ENCODE measurements at regions not wholly inside any gene's neighbourhood (a gene's known extent, or its start where the extent isn't known, plus 50 kb on each side); places are given as distances from the start of the nearest gene placed in this dataset.

DNA sequence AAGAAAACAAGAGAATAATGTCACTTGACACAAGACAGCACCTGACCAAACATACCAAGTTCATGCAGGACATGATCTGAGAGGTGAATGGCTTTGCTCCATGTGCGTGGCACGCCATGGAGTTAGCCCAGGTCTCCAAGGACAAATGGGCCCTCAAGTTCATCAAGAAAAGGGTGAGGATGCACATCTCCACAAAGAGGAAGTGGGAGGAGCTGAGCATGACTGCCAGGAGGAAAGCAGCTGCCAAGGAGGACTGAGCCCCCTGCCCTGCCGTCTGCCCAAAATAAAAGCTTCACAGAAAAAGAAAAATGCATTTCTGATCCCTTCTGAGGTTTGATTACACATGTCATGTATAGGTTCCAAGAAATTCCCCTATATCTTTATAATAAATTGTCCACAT, 82.0 kb upstream of the TSHZ2 start:
- no peak for DNase-seq (ENCODE audit: low spot score)
- Mint-ChIP-seq H3K4me3 (no peak overlapping the region), H3K27me3 (ENCODE audit: insufficient read depth) (peaks cover 14% of the 10 kb centered on the region), H3K27ac (no peak overlapping the region), H3K36me3 (ENCODE audit: low read depth) (no peaks in the 10 kb centered on the region), H3K9me3 (peaks cover 4% of the 10 kb centered on the region), H3K4me1 (ENCODE audit: low read depth) (no peaks in the 10 kb centered on the region)
- intact Hi-C loops (cut with micrococcal nuclease), result no loop called here

DNA sequence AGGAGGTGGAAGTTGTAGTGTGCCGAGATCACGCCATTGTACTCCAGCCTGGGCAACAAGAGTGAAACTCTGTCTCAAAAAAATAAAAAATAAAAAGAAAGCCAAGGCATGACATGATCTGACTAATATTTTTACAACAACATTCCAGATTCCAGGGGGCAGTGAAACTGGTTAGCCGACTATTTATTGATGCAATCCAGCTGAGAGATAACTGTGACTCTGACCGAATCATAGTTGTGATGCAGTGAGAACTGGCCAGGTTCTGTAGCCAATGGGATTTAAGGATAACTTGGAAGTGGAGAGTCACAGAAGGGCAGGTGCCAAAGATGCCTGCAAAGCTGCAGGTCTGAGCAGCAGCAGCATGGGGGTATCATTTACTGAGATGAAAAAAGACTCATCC, 82.9 kb upstream of the TSHZ2 start:
- intact Hi-C loops (cut with micrococcal nuclease), result no loop called here
- H3K4me3 Mint-ChIP-seq, result no peak overlapping the region
- peaks cover 12% of the 10 kb centered on the region for H3K27me3 Mint-ChIP-seq (ENCODE audit: insufficient read depth)
- H3K9me3 Mint-ChIP-seq, result peaks cover 4% of the 10 kb centered on the region
- H3K36me3 Mint-ChIP-seq (ENCODE audit: low read depth), result no peaks in the 10 kb centered on the region
- H3K27ac Mint-ChIP-seq, result no peak overlapping the region
- no peak for DNase-seq (ENCODE audit: low spot score)
- no peaks in the 10 kb centered on the region for H3K4me1 Mint-ChIP-seq (ENCODE audit: low read depth)

DNA sequence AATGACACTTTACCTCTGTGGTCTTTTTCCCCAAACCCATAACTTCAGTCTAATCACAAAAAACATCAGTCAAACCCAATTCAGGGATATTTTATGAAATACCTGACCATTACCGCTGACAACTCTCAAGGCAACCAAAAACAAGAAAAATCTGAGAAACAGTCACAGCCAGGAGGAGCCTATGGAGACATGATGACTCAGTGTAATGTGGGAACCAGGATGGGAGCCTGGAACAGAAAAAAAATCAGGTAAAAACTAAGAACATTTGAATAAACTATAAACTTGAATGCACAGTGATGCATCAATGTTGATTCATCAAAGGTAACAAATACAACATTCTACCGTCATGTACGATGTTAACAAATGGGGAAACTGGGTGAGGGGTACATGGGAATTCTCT, 84.1 kb upstream of the TSHZ2 start:
- DNase-seq (ENCODE audit: low spot score), result no peak

DNA sequence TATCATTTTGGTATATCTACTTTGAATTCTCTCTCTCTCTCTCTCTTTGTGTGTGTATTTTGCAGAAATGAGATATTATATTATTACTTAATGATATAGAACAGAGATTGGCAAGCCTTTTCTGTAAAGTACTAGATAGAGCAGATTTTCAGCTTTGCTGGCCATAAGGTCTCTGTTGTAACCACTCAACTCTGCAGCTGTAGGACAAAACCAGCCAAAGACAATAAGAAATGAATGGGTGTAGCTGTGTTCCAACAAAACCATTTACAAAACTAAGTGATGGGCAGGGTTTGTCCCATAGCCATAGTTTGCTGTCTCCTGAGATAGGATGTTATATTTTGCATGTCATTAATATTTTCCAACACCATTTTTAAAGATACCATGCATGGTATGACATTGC, 91.2 kb upstream of the TSHZ2 start:
- Mint-ChIP-seq H3K4me1 (ENCODE audit: low read depth) (no peaks in the 10 kb centered on the region), H3K27ac (no peak overlapping the region), H3K27me3 (ENCODE audit: insufficient read depth) (peaks cover 4% of the 10 kb centered on the region), H3K4me3 (no peak overlapping the region), H3K9me3 (peaks cover 5% of the 10 kb centered on the region), H3K36me3 (ENCODE audit: low read depth) (no peaks in the 10 kb centered on the region)
- intact Hi-C loops (cut with micrococcal nuclease), result no loop called here
- no peak for DNase-seq (ENCODE audit: low spot score)

More for the DNA sequence above, 84.1 kb upstream of the TSHZ2 start:
- Mint-ChIP-seq H3K27ac (no peak overlapping the region), H3K9me3 (peaks cover 4% of the 10 kb centered on the region), H3K4me1 (ENCODE audit: low read depth) (no peaks in the 10 kb centered on the region), H3K27me3 (ENCODE audit: insufficient read depth) (peaks cover 12% of the 10 kb centered on the region), H3K36me3 (ENCODE audit: low read depth) (no peaks in the 10 kb centered on the region), H3K4me3 (no peak overlapping the region)
- intact Hi-C loops (cut with micrococcal nuclease), result no loop called here

DNA sequence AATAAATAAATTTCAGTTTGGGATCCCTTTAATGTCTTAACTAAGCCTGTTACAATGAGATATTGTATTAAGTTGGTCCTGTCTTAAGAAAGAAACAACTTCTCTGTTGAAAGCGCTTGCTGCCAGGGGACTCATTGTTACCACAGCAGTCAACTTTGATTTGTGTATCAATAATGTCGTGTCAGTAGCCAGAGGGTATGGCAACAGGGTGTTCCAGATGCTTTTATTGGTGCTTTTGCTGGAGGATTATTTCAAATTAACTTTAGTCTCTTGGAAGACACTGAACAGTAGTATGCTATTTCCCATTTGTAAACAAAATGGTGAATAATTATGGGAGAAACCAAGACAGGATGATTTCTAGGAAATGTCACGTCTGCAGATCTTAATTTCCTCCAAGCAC, 91.9 kb upstream of the TSHZ2 start:
- Mint-ChIP-seq H3K27ac (no peak overlapping the region), H3K27me3 (ENCODE audit: insufficient read depth) (peaks cover 4% of the 10 kb centered on the region), H3K4me1 (ENCODE audit: low read depth) (no peaks in the 10 kb centered on the region), H3K9me3 (peaks cover 5% of the 10 kb centered on the region), H3K36me3 (ENCODE audit: low read depth) (no peaks in the 10 kb centered on the region), H3K4me3 (no peak overlapping the region)
- intact Hi-C loops (cut with micrococcal nuclease), result no loop called here
- no peak for DNase-seq (ENCODE audit: low spot score)

DNA sequence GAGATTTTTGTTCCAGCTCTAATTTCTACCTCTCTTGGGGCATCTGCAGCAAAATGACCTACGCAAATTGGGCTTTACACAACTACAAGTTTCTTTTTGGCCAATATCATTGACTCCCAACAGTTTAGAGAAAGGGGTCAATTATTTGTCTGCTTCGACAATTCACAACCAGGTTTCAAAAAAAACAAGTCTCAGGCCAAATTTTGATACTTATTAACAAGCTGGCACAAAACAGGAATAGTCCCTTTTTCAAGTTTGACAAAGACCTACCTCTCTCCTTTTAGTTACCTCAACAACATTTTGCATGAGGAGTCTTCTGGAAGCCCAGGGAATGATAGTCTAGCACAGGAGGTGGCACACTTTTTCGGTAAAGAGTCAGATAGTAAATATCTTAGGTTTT, 97.9 kb upstream of the TSHZ2 start:
- Mint-ChIP-seq H3K4me3 (no peak overlapping the region), H3K4me1 (ENCODE audit: low read depth) (peaks cover 11% of the 10 kb centered on the region), H3K27me3 (ENCODE audit: insufficient read depth) (no peaks in the 10 kb centered on the region), H3K9me3 (no peaks in the 10 kb centered on the region), H3K36me3 (ENCODE audit: low read depth) (no peaks in the 10 kb centered on the region), H3K27ac (no peak overlapping the region)
- intact Hi-C loops (cut with micrococcal nuclease), result no loop called here
- no peak for DNase-seq (ENCODE audit: low spot score)

DNA sequence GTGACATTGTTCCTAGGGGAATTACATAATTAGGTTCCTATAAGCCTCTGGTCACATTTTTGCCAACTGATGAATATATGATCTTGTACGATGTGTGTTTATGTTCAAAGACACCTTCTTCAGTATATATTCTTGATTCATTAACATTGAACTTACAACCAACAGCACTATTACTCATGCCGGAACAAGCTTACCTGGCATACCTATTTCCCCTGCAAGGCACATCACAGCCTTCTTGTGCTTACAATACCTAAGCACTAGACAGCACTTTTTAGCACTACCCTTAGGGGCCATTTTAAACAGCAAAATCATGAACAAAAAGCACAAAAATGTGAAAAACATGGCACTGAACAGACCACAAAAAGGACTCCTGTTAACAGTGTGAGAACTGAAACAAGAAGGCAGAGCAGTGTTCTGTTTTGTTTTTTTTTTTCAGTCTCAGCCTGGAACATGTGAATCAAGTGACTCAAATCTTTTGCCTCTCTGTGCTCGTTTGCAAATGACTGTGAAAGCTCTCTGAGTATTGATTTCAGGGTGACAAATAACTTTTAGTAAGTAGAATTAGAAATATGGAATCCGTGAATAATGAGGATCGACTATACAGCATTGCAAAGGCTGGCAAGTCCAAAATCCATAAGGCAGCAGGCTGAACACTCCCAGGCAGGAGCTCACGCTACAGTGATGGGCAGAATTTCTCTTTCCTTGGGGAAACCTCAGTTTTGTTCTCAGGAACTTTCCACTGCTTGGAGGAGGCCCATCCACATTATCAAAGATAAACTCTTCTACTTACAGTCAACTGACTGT, 102.3 kb upstream of the TSHZ2 start:
- H3K27ac Mint-ChIP-seq, result no peak overlapping the region
- no peak for DNase-seq (ENCODE audit: low spot score)
- no peaks in the 10 kb centered on the region for H3K9me3 Mint-ChIP-seq
- H3K4me3 Mint-ChIP-seq, result no peak overlapping the region
- no peaks in the 10 kb centered on the region for H3K36me3 Mint-ChIP-seq (ENCODE audit: low read depth)
- no peaks in the 10 kb centered on the region for H3K27me3 Mint-ChIP-seq (ENCODE audit: insufficient read depth)
- intact Hi-C loops (cut with micrococcal nuclease), result no loop called here
- peaks cover 11% of the 10 kb centered on the region for H3K4me1 Mint-ChIP-seq (ENCODE audit: low read depth)

DNA sequence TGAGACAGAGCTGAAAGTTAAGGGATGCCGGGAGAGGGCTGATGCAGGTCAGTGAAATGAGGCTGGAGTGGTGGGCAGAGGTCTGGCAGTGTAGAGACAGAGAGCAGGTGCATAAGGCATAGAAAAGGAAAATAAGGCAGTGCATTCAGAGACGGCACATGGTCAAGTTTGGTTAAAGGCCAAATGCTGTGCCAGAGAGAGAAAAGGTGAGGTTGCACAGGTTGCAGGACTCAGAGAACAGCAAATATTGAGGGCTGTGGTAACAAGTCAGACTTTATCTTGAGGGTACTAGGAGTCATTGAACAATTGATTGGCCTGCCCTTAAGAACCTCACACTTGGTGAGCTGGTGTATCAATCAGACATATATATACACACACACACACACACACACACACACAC, 102.9 kb upstream of the TSHZ2 start:
- Mint-ChIP-seq H3K4me3 (no peak overlapping the region), H3K27me3 (ENCODE audit: insufficient read depth) (no peaks in the 10 kb centered on the region), H3K4me1 (ENCODE audit: low read depth) (peaks cover 11% of the 10 kb centered on the region), H3K9me3 (no peaks in the 10 kb centered on the region), H3K27ac (no peak overlapping the region), H3K36me3 (ENCODE audit: low read depth) (no peaks in the 10 kb centered on the region)
- DNase-seq (ENCODE audit: low spot score), result no peak
- intact Hi-C loops (cut with micrococcal nuclease), result no loop called here

DNA sequence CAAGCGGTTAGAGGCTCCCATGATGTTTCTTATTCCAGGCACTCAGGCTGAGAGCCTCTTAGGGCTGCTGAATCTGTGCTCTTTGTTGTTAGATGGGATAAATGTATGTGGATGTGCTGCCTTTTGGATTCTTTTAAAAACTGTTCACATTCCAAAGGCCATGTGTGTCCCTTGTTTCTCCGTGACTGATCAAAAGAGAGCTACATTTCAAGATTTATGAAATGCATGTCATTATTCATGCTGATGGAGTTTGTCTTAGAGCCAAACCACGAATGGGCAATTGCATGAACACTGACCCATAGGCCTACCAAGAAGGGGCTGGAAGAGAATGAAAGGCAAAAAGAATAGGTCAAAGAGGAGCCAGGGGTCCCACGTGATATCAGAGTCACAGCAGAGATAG, 104.9 kb upstream of the TSHZ2 start:
- no peaks in the 10 kb centered on the region for H3K27me3 Mint-ChIP-seq (ENCODE audit: insufficient read depth)
- no peak overlapping the region for H3K27ac Mint-ChIP-seq
- no peak for DNase-seq (ENCODE audit: low spot score)
- intact Hi-C loops (cut with micrococcal nuclease), result no loop called here
- H3K9me3 Mint-ChIP-seq, result no peaks in the 10 kb centered on the region
- H3K4me1 Mint-ChIP-seq (ENCODE audit: low read depth), result peaks cover 11% of the 10 kb centered on the region
- no peaks in the 10 kb centered on the region for H3K36me3 Mint-ChIP-seq (ENCODE audit: low read depth)
- no peak overlapping the region for H3K4me3 Mint-ChIP-seq

DNA sequence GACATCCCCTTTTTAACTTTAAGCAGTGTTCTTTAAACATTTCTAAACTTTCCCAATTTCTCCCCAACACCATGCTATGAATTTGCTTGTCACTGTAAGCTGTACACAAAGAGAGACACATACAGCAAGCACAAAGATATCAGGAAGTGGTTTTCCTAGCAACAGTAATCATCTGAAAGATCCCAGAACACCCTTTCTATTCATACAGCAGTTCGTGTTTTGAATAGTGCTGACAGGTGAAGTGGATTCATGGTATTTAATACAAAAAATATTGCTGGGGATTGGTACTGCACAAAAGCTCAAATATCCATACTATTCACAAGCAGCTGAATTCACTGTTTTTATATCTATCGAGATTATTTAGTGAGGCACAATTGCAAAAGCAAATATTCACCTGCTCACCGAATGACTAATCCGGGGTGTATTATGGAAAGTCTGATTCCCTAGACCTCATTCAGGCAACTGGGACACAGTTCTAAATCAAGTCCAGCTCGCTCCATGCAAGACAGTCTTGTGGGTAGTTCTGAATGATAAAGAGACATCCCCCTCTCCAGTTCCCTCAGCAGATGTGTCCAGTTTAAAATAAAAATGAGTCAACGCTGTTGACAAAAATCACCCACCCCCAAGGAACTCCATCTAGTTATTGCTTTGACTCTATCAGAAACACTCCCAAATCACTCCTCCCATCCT, 107.1 kb upstream of the TSHZ2 start:
- no peaks in the 10 kb centered on the region for H3K27me3 Mint-ChIP-seq (ENCODE audit: insufficient read depth)
- intact Hi-C loops (cut with micrococcal nuclease), result no loop called here
- H3K9me3 Mint-ChIP-seq, result no peaks in the 10 kb centered on the region
- H3K36me3 Mint-ChIP-seq (ENCODE audit: low read depth), result no peaks in the 10 kb centered on the region
- H3K27ac Mint-ChIP-seq, result no peak overlapping the region
- no peak overlapping the region for H3K4me3 Mint-ChIP-seq
- peaks cover 5% of the 10 kb centered on the region for H3K4me1 Mint-ChIP-seq (ENCODE audit: low read depth)
- no peak for DNase-seq (ENCODE audit: low spot score)

DNA sequence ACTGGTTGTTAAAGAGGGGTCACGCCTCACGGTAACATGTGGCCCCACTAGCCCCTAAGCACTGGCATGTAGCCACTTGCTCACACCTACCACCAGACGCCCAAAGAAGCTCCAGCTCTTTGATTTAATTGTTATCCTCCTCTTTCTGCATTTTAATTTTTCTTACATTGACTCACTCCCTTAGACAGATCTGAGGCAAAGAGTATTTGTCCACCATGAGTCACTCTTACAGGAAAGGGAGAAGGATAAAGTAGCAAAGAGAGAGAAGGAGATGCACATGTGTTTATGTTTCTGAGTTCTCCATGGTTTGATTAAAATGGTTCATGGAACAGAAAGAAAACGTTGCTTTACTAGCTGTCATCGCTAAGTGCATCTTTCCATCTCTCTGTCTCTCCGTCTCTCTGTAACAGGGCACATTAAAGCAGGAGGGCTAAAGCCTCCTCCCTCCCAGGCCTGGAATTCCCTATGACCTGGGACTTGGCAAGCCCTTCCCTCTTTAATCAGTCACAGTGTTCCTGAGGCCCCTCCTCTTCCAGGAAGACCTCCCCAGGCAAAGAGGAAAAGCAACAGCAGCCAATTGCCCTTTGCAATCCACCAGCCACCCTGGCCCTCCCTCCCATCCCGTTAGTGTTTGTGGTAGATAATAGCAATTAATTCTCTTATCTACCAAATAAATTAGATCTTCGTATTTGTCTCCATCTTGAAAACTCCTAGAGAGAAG, 112.8 kb upstream of the TSHZ2 start:
- H3K27me3 Mint-ChIP-seq (ENCODE audit: insufficient read depth), result no peaks in the 10 kb centered on the region
- H3K9me3 Mint-ChIP-seq, result peaks cover 7% of the 10 kb centered on the region
- no peaks in the 10 kb centered on the region for H3K4me1 Mint-ChIP-seq (ENCODE audit: low read depth)
- intact Hi-C loops (cut with micrococcal nuclease), result no loop called here
- DNase-seq (ENCODE audit: low spot score), result no peak
- peaks cover 1% of the 10 kb centered on the region for H3K36me3 Mint-ChIP-seq (ENCODE audit: low read depth)
- no peak overlapping the region for H3K27ac Mint-ChIP-seq
- no peak overlapping the region for H3K4me3 Mint-ChIP-seq

DNA sequence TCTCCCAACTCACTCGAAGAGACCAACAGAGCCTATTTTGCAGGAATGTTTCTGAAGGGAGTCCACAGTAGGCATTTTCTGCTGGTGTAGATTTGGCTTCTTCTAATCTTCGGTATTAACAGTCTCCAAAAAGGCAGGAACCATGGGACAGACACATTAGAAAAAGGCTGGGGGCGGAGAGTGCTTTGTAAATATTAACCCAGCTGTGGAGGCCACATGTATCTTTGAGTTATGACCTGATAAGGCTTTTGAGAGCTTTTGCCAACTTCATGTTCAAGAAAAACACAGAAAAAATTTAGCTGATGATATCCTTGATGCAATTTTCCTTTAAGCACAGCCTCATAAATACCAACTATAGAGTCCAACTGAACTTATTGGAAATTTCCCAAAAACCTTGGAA, 119.4 kb upstream of the TSHZ2 start:
- DNase-seq (ENCODE audit: low spot score), result no peak
- Mint-ChIP-seq H3K27ac (no peak overlapping the region), H3K9me3 (peaks cover 7% of the 10 kb centered on the region), H3K4me3 (no peak overlapping the region), H3K4me1 (ENCODE audit: low read depth) (no peaks in the 10 kb centered on the region), H3K36me3 (ENCODE audit: low read depth) (peaks cover 1% of the 10 kb centered on the region), H3K27me3 (ENCODE audit: insufficient read depth) (no peaks in the 10 kb centered on the region)
- intact Hi-C loops (cut with micrococcal nuclease), result no loop called here

DNA sequence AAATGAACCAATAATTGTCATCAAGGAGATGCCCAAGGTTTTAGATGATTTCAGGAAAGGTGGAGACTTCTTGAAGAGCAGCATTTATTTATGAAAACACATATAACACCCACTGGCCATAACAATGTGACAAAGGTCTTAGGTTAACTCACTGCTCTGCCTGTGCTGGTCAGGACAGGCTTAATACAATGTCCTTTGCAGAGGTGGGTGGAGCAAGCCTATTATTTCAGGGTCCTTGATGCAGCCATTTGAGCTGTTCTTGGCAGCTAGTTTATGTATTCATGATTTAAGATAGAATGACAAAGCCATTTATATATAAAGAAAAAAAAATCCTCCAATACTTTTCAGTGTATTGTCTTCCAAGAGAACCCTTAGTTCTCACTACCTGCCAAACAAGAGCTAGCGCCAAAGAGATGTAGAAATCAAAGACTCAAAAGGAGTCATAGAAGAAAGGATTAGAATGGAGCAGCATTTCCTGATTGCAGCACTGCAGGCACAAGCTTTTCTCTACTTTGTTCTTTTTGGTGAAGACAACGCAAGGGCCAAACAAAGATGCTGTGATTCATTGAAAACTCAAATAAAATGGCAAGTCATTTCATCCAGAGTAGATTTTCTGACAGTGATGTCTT, 124.3 kb upstream of the TSHZ2 start:
- Mint-ChIP-seq H3K4me1 (ENCODE audit: low read depth) (no peaks in the 10 kb centered on the region), H3K27me3 (ENCODE audit: insufficient read depth) (no peaks in the 10 kb centered on the region), H3K4me3 (no peak overlapping the region), H3K36me3 (ENCODE audit: low read depth) (no peaks in the 10 kb centered on the region), H3K9me3 (no peaks in the 10 kb centered on the region), H3K27ac (no peak overlapping the region)
- intact Hi-C loops (cut with micrococcal nuclease), result no loop called here
- no peak for DNase-seq (ENCODE audit: low spot score)

Data from activated T-helper 1 cell treated with anti-CD3 and anti-CD28 coated beads, Interleukin-12 subunit alpha, Interleukin-12 subunit beta, Interleukin-2, Interleukin-4 antibody, amounts not matched to agents 30 ng/mL and 10 ng/mL and 1 ng/mL, durations not matched to agents 14 hours and 24 hours and 36 hours (primary cell).